NB4 (cell line): ENCODE measurements at regions not wholly inside any gene's neighbourhood (a gene's known extent, or its start where the extent isn't known, plus 50 kb on each side); places are given as distances from the start of the nearest gene placed in this dataset.

Source experiments
- POLR2A ChIP-seq: IDR thresholded peaks from 2 replicates; pipeline ENCODE4 v1.6.1; 2011; ENCODE audit warnings: mild to moderate bottlenecking; ENCODE audit not compliant: insufficient read length; ENCODE audit errors: extremely low read depth
- TF ChIP-seq, protein P1 (sequence below): IDR thresholded peaks from one replicate; pipeline ENCODE4 v1.5.1; 2012; ENCODE audit warnings: low read depth, low read length
- TF ChIP-seq, protein P2 (sequence below): IDR thresholded peaks from 2 replicates; pipeline ENCODE4 v1.6.1; 2011; ENCODE audit warnings: low read depth, low read length

DNA sequence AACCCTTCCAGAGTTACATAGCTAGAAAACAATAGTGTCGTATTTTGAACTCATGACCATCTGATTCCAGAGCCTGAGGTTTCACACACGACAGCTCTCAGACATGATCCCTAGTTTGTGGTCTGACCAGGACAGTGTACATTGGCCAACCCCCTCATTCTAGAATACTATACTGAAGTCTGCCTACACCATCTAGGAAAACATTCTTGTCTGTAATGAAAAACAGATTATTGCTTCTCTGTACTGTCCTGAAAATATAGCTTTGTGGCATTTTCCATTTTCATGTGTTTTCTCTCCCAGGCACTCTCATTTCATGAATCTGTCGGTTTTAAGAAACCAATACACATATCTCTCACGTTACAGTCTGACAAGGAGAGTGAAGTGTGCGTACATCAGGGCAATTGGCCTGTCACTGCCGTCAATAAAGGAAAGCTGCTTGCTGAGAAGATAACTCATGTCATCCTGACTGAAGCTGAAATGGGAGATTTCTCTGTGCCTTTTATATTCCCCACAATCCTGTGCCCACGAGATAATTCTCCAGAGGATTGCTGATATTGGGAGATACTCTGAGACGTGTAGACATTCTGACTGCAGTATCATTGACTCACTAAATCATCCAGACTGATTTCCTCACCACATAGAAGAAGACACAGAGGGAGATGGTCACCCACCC, 585.6 kb downstream of the PLPP3 start:
- TF ChIP-seq, protein P1, sequence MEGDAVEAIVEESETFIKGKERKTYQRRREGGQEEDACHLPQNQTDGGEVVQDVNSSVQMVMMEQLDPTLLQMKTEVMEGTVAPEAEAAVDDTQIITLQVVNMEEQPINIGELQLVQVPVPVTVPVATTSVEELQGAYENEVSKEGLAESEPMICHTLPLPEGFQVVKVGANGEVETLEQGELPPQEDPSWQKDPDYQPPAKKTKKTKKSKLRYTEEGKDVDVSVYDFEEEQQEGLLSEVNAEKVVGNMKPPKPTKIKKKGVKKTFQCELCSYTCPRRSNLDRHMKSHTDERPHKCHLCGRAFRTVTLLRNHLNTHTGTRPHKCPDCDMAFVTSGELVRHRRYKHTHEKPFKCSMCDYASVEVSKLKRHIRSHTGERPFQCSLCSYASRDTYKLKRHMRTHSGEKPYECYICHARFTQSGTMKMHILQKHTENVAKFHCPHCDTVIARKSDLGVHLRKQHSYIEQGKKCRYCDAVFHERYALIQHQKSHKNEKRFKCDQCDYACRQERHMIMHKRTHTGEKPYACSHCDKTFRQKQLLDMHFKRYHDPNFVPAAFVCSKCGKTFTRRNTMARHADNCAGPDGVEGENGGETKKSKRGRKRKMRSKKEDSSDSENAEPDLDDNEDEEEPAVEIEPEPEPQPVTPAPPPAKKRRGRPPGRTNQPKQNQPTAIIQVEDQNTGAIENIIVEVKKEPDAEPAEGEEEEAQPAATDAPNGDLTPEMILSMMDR = no peak
- TF ChIP-seq, protein P2, sequence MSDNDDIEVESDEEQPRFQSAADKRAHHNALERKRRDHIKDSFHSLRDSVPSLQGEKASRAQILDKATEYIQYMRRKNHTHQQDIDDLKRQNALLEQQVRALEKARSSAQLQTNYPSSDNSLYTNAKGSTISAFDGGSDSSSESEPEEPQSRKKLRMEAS = no peak
- TF ChIP-seq POLR2A = no peak
